ENCODE measurements at regions not wholly inside any gene's neighbourhood (a gene's known extent, or its start where the extent isn't known, plus 50 kb on each side); places are given as distances from the start of the nearest gene placed in this dataset.

DNA sequence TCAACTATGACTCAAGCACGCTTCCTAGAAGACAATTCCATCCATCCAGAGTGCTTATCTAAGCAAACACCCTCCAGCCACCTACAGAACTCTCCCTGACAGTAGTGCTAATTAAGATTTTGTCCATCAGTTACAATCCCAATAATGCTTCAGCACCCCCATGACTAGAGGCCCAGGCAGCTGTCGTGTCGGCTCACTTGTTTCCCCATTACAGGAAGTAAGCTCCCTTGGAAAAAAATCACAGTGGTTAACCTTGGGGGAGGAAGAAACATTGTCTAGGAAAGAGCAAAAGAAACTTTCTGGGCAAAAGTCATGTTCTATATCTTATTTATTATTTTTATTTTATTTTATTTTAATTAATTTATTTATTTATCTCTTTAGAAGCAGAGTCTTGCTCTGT is 108.8 kb upstream of the LPAR1 start:
- TF ChIP-seq EZH2 (IDR thresholded peaks at IDR 0.05; ENCODE audit: borderline replicate concordance, low read length) = no peak
- Histone ChIP-seq H3K4me1 (ENCODE audit: insufficient read depth, low read length, severe bottlenecking) (no peaks in the 10 kb centered on the region), H3K27ac (ENCODE audit: low read depth, low read length, poor library complexity, severe bottlenecking) (no peak overlapping the region), H3K36me3 (ENCODE audit: insufficient read depth, low read length) (no peaks in the 10 kb centered on the region), H3K4me2 (ENCODE audit: low read length) (no peak overlapping the region), H3K9ac (ENCODE audit: low read length) (no peak overlapping the region), H4K20me1 (ENCODE audit: insufficient read depth, low read length) (no peaks in the 10 kb centered on the region), H3K9me3 (ENCODE audit: low read length) (no peaks in the 10 kb centered on the region), H3K4me3 (ENCODE audit: low read depth, low read length, poor library complexity, severe bottlenecking) (no peak overlapping the region), H3K9me2 (ENCODE audit: low read depth, low read length) (no peaks in the 10 kb centered on the region), H3K79me2 (ENCODE audit: insufficient read depth, low read length) (no peaks in the 10 kb centered on the region), H3F3A (ENCODE audit: insufficient read depth, low read length) (no peaks in the 10 kb centered on the region), H3K27me3 (ENCODE audit: insufficient read depth, low read length) (no peaks in the 10 kb centered on the region), H2AFZ (ENCODE audit: low read length) (no peak overlapping the region)

DNA sequence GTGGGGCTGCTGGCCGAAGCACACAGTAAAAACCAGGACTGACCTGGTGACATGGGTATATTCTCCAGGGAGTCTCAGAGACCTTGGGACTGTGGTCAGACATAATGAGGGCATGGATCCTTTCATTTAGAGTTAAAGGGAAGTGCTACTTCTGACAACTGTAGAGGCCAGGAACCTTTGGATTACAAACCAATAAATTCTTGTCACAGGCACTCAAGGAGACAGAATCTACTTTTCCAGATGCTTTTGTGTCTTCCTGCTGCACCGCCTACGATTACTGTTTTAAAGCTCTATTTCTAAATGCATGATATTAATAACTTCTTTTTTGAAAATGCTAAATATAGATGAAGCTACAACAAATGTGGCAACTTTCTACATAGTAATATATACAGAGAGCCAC is 106.5 kb upstream of the LPAR1 start:
- no peaks in the 10 kb centered on the region for H3K79me2 ChIP-seq (ENCODE audit: insufficient read depth, low read length)
- no peaks in the 10 kb centered on the region for H3K9me3 ChIP-seq (ENCODE audit: low read length)
- no peak overlapping the region for H3K4me2 ChIP-seq (ENCODE audit: low read length)
- no peaks in the 10 kb centered on the region for H3F3A ChIP-seq (ENCODE audit: insufficient read depth, low read length)
- H3K36me3 ChIP-seq (ENCODE audit: insufficient read depth, low read length) = no peaks in the 10 kb centered on the region
- no peak overlapping the region for H2AFZ ChIP-seq (ENCODE audit: low read length)
- H3K27ac ChIP-seq (ENCODE audit: low read depth, low read length, poor library complexity, severe bottlenecking) = no peak overlapping the region
- H3K4me1 ChIP-seq (ENCODE audit: insufficient read depth, low read length, severe bottlenecking) = no peaks in the 10 kb centered on the region
- no peak overlapping the region for H3K9ac ChIP-seq (ENCODE audit: low read length)
- no peak for TF ChIP-seq EZH2 (IDR thresholded peaks at IDR 0.05; ENCODE audit: borderline replicate concordance, low read length)
- TF ChIP-seq, protein P1, sequence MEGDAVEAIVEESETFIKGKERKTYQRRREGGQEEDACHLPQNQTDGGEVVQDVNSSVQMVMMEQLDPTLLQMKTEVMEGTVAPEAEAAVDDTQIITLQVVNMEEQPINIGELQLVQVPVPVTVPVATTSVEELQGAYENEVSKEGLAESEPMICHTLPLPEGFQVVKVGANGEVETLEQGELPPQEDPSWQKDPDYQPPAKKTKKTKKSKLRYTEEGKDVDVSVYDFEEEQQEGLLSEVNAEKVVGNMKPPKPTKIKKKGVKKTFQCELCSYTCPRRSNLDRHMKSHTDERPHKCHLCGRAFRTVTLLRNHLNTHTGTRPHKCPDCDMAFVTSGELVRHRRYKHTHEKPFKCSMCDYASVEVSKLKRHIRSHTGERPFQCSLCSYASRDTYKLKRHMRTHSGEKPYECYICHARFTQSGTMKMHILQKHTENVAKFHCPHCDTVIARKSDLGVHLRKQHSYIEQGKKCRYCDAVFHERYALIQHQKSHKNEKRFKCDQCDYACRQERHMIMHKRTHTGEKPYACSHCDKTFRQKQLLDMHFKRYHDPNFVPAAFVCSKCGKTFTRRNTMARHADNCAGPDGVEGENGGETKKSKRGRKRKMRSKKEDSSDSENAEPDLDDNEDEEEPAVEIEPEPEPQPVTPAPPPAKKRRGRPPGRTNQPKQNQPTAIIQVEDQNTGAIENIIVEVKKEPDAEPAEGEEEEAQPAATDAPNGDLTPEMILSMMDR (IDR thresholded peaks at IDR 0.05; ENCODE audit: low read length) = no peak
- H3K27me3 ChIP-seq (ENCODE audit: insufficient read depth, low read length) = no peaks in the 10 kb centered on the region
- no peaks in the 10 kb centered on the region for H3K9me2 ChIP-seq (ENCODE audit: low read depth, low read length)
- no peaks in the 10 kb centered on the region for H4K20me1 ChIP-seq (ENCODE audit: insufficient read depth, low read length)
- no peak overlapping the region for H3K4me3 ChIP-seq (ENCODE audit: low read depth, low read length, poor library complexity, severe bottlenecking)

DNA sequence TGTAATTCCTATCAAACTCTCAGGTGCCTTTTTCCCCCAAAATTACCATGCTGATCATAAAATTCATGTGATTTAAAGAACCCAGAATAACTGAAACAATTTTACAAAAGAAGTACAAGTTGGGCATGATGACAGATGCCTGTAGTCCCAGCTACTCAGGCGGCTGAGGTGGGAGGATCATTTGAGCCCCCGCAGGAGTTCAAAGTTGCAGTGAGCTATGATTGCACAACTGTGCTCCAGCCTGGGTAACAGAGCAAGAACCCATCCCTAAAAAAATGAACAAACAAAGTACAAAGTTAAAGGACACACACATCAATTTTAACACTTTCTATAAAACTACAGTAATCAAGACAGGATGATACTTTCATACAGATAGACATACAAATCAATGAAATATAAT is 97.9 kb upstream of the LPAR1 start:
- Histone ChIP-seq H4K20me1 (ENCODE audit: insufficient read depth, low read length) (no peaks in the 10 kb centered on the region), H3K4me2 (ENCODE audit: low read length) (no peak overlapping the region), H3K9me2 (ENCODE audit: low read depth, low read length) (no peaks in the 10 kb centered on the region), H2AFZ (ENCODE audit: low read length) (no peak overlapping the region), H3K79me2 (ENCODE audit: insufficient read depth, low read length) (no peaks in the 10 kb centered on the region), H3K9ac (ENCODE audit: low read length) (no peak overlapping the region), H3K27me3 (ENCODE audit: insufficient read depth, low read length) (no peaks in the 10 kb centered on the region), H3F3A (ENCODE audit: insufficient read depth, low read length) (no peaks in the 10 kb centered on the region), H3K27ac (ENCODE audit: low read depth, low read length, poor library complexity, severe bottlenecking) (no peak overlapping the region), H3K4me1 (ENCODE audit: insufficient read depth, low read length, severe bottlenecking) (no peaks in the 10 kb centered on the region), H3K36me3 (ENCODE audit: insufficient read depth, low read length) (no peaks in the 10 kb centered on the region), H3K4me3 (ENCODE audit: low read depth, low read length, poor library complexity, severe bottlenecking) (no peak overlapping the region), H3K9me3 (ENCODE audit: low read length) (no peaks in the 10 kb centered on the region)
- TF ChIP-seq, protein P1 (IDR thresholded peaks at IDR 0.05; ENCODE audit: low read length) = no peak

DNA sequence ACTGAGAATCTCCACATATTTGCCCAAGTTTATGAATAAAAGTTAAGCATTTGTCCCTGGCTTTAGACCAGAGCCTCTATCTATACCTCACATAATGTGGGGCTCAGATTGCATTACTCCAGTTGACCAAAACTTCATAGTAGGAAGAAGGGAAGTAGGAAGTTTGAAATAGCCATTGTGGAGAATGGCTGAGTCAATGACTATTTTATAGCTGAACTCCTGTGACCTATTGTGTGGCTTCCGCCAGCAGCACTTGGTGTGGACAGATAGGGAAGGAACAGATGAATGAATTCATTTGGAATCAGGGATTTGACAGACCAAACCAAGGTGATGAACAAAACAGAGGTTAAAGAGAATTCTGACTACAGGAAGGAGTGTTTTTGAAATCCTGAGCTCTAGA is 92.9 kb upstream of the LPAR1 start:
- Histone ChIP-seq H3K9me2 (ENCODE audit: low read depth, low read length) (no peaks in the 10 kb centered on the region), H3K27me3 (ENCODE audit: insufficient read depth, low read length) (no peaks in the 10 kb centered on the region), H3K9ac (ENCODE audit: low read length) (no peak overlapping the region), H3K4me3 (ENCODE audit: low read depth, low read length, poor library complexity, severe bottlenecking) (no peak overlapping the region), H3F3A (ENCODE audit: insufficient read depth, low read length) (no peaks in the 10 kb centered on the region), H4K20me1 (ENCODE audit: insufficient read depth, low read length) (no peaks in the 10 kb centered on the region), H3K4me1 (ENCODE audit: insufficient read depth, low read length, severe bottlenecking) (no peaks in the 10 kb centered on the region), H2AFZ (ENCODE audit: low read length) (no peak overlapping the region), H3K9me3 (ENCODE audit: low read length) (no peaks in the 10 kb centered on the region), H3K27ac (ENCODE audit: low read depth, low read length, poor library complexity, severe bottlenecking) (no peak overlapping the region), H3K79me2 (ENCODE audit: insufficient read depth, low read length) (no peaks in the 10 kb centered on the region), H3K4me2 (ENCODE audit: low read length) (no peak overlapping the region), H3K36me3 (ENCODE audit: insufficient read depth, low read length) (no peaks in the 10 kb centered on the region)
- TF ChIP-seq, protein P1 (IDR thresholded peaks at IDR 0.05; ENCODE audit: low read length) = no peak
- TF ChIP-seq EZH2 (IDR thresholded peaks at IDR 0.05; ENCODE audit: borderline replicate concordance, low read length) = no peak
